ENCODE measurements at regions not wholly inside any gene's neighbourhood (a gene's known extent, or its start where the extent isn't known, plus 50 kb on each side); places are given as distances from the start of the nearest gene placed in this dataset.

DNA sequence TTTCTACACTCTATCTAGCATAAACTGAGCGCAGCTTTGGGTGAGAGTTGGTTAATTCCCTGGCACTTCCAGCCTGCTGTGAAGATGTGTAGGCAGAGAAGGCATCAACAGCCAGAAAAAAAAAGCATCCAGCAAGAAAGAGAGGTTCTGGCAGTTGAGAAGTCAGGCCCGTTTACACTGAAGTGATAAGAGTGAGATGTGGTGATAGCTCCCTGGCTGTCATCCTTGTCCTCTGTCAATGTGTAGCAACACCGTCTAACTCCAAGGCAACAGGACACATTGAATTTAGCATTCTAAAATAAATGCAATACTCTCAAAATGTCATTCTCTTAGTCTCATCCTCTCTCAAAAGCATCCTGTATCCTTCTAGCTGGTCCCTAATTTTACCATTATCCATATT, 193.6 kb upstream of the BTBD3 start:
- Histone ChIP-seq H3K27me3 (ENCODE audit: control insufficient read depth, insufficient read depth, low read length) (no peaks in the 10 kb centered on the region), H3K36me3 (ENCODE audit: control insufficient read depth, insufficient read depth, low read length) (no peaks in the 10 kb centered on the region), H3K4me3 (ENCODE audit: low read depth, low read length) (no peak overlapping the region)
- no peak for DNase-seq (ENCODE audit: low read depth)
- TF ChIP-seq, protein P1, sequence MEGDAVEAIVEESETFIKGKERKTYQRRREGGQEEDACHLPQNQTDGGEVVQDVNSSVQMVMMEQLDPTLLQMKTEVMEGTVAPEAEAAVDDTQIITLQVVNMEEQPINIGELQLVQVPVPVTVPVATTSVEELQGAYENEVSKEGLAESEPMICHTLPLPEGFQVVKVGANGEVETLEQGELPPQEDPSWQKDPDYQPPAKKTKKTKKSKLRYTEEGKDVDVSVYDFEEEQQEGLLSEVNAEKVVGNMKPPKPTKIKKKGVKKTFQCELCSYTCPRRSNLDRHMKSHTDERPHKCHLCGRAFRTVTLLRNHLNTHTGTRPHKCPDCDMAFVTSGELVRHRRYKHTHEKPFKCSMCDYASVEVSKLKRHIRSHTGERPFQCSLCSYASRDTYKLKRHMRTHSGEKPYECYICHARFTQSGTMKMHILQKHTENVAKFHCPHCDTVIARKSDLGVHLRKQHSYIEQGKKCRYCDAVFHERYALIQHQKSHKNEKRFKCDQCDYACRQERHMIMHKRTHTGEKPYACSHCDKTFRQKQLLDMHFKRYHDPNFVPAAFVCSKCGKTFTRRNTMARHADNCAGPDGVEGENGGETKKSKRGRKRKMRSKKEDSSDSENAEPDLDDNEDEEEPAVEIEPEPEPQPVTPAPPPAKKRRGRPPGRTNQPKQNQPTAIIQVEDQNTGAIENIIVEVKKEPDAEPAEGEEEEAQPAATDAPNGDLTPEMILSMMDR (IDR thresholded peaks at IDR 0.05; ENCODE audit: insufficient read depth, low read length, poor library complexity, severe bottlenecking), result no peak

DNA sequence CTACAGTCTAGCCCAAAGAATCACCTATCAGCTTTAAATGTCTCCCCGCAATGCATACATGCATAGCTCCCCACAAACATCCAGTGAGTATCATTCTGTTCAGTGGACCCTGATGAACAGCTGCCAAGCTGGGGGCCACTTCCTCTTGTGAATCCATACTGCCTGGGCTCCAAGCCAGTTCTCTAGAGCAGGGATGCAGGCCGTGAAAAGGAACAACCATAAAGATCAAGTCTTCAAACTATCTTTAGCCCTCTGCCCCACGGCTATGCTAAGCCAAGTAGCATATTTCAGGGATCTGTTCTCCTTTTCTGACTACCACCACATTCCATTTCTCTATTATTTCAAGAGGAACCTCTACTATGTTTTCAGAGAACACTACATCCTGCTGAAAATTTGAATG, 191.7 kb upstream of the BTBD3 start:
- TF ChIP-seq, protein P1 (IDR thresholded peaks at IDR 0.05; ENCODE audit: insufficient read depth, low read length, poor library complexity, severe bottlenecking), result no peak
- Histone ChIP-seq H3K4me3 (ENCODE audit: low read depth, low read length) (no peak overlapping the region), H3K27me3 (ENCODE audit: control insufficient read depth, insufficient read depth, low read length) (no peaks in the 10 kb centered on the region), H3K36me3 (ENCODE audit: control insufficient read depth, insufficient read depth, low read length) (no peaks in the 10 kb centered on the region)
- no peak for DNase-seq (ENCODE audit: low read depth)

DNA sequence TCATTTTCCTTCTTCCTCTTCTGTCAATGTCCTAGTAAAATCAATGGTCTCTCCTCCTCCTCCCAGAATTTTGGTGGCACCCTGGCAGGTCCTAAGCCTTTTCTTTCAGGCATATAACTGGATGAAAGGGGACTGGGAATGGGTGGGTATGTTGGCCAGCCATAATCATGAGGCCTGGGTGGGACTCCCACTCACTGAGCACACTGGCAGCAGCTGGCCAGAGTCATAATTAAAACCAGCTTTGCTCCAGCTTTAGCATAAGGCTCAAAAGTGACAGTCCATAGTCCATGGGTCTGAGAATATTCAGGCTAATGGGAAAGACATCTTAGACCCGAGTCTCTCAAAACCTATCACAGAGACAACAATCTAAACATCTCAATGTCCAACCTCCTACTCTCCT, 190.0 kb upstream of the BTBD3 start:
- Histone ChIP-seq H3K27me3 (ENCODE audit: control insufficient read depth, insufficient read depth, low read length) (no peaks in the 10 kb centered on the region), H3K36me3 (ENCODE audit: control insufficient read depth, insufficient read depth, low read length) (no peaks in the 10 kb centered on the region), H3K4me3 (ENCODE audit: low read depth, low read length) (no peak overlapping the region)
- no peak for DNase-seq (ENCODE audit: low read depth)
- TF ChIP-seq, protein P1 (IDR thresholded peaks at IDR 0.05; ENCODE audit: insufficient read depth, low read length, poor library complexity, severe bottlenecking), result no peak

DNA sequence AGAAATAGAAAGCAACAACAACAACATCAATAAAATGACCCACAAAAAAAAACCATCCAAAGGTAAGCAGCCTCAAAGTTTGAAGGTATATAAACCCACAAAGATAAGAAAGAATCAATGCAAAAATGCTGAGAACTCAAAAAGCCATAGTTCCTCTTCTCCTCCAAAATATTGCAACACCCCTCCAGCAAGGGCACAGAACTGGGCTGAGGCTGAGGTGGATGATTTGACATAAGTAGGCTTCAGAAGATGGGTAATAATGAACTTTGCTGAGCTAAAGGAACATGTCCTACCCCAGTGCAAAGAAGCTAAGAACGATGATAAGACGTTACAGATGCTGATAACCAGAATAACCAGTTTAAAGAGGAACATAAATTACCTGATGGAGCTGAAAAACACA, 188.8 kb upstream of the BTBD3 start:
- H3K36me3 ChIP-seq (ENCODE audit: control insufficient read depth, insufficient read depth, low read length), result no peaks in the 10 kb centered on the region
- DNase-seq (ENCODE audit: low read depth), result no peak
- TF ChIP-seq, protein P1 (IDR thresholded peaks at IDR 0.05; ENCODE audit: insufficient read depth, low read length, poor library complexity, severe bottlenecking), result no peak
- H3K4me3 ChIP-seq (ENCODE audit: low read depth, low read length), result no peak overlapping the region
- no peaks in the 10 kb centered on the region for H3K27me3 ChIP-seq (ENCODE audit: control insufficient read depth, insufficient read depth, low read length)

DNA sequence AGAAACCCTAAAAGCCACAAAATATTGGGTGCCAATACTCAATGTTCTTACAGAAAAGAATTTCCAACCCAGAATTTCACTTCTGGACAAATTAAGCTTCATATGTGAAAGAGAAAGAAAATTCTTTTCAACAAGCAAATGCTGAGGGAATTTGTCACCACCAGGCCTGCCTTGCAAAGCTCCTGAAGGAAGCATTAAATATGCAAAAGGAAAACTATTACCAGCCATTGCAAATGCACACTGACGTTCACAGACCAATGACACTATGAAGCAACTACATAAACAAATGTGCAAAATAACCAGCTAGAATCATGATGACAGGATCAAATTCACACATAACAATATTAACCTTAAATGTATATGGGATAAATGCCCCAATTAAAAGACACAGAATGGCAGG, 187.9 kb upstream of the BTBD3 start:
- TF ChIP-seq, protein P1 (IDR thresholded peaks at IDR 0.05; ENCODE audit: insufficient read depth, low read length, poor library complexity, severe bottlenecking), result no peak
- Histone ChIP-seq H3K27me3 (ENCODE audit: control insufficient read depth, insufficient read depth, low read length) (no peaks in the 10 kb centered on the region), H3K4me3 (ENCODE audit: low read depth, low read length) (no peak overlapping the region), H3K36me3 (ENCODE audit: control insufficient read depth, insufficient read depth, low read length) (no peaks in the 10 kb centered on the region)
- no peak for DNase-seq (ENCODE audit: low read depth)

DNA sequence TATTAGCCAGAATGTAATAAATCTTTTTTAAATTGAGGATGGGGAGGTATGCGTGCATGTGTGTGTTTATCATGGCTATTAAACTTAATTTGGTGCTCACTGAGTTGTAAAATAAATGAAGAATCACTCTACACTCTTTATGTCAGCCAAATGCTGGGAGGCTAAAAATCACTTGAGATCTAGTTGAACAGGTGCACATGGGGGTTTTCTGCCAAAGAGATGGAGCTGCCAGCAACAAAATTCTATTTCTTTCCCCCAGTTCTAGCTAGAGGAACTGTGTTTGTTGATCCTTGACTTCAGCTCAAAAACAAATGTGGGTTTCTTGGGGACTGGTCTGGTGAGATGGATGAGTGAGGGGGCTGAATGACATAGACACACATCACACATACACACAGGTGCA, 183.3 kb upstream of the BTBD3 start:
- no peaks in the 10 kb centered on the region for H3K36me3 ChIP-seq (ENCODE audit: control insufficient read depth, insufficient read depth, low read length)
- DNase-seq (ENCODE audit: low read depth), result no peak
- H3K4me3 ChIP-seq (ENCODE audit: low read depth, low read length), result no peak overlapping the region
- TF ChIP-seq, protein P1 (IDR thresholded peaks at IDR 0.05; ENCODE audit: insufficient read depth, low read length, poor library complexity, severe bottlenecking), result no peak
- H3K27me3 ChIP-seq (ENCODE audit: control insufficient read depth, insufficient read depth, low read length), result no peaks in the 10 kb centered on the region
